Breast epithelium (tissue), 3 donors: ENCODE measurements at regions not wholly inside any gene's neighbourhood (a gene's known extent, or its start where the extent isn't known, plus 50 kb on each side); places are given as distances from the start of the nearest gene placed in this dataset.

ENCODE experiments used
- POLR2A ChIP-seq: fragments of 450-650 bp; IDR thresholded peaks from one replicate; pipeline ENCODE4 v1.6.1; 2016; ENCODE audit warnings: antibody characterized with exemption, mild to moderate bottlenecking, moderate library complexity
- POLR2AphosphoS5 ChIP-seq, 3 donors: sonication (generic); formaldehyde crosslinking; IDR thresholded peaks; one replicate each; pipeline ENCODE4 v1.6.1; 2017; ENCODE audit warnings: antibody characterized with exemption in 3 of 3
- TF ChIP-seq, protein P1 (sequence below), 3 donors: fragments of 450-650 bp; IDR thresholded peaks; one replicate each; pipeline ENCODE4 v1.5.1; 2016 to 2017; ENCODE audit warnings: antibody characterized with exemption in 3 of 3, mild to moderate bottlenecking in 3 of 3, moderate library complexity in 3 of 3

DNA sequence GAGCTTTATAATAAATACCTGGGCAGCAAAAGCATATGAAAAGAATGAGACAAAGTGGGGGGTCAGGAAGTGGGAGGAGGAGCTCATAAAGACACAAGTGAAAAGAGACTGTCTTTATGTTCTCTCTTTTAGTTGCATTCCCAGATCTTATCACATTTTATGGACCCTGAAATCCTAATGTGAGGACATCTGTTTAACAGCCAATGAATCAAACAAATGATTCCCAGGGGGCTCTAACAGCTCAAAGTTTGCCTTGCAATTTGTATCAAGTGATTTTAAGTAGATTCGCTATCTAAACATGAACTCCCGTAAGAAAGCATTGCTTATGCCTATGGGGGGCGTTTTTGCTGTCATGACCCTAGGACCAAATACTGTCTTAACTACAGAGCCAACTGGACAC, 332.3 kb upstream of the CNTN4 start:
- TF ChIP-seq POLR2AphosphoS5 (IDR thresholded peaks at IDR 0.05) (no peak), POLR2A (no peak)
- TF ChIP-seq, protein P1, sequence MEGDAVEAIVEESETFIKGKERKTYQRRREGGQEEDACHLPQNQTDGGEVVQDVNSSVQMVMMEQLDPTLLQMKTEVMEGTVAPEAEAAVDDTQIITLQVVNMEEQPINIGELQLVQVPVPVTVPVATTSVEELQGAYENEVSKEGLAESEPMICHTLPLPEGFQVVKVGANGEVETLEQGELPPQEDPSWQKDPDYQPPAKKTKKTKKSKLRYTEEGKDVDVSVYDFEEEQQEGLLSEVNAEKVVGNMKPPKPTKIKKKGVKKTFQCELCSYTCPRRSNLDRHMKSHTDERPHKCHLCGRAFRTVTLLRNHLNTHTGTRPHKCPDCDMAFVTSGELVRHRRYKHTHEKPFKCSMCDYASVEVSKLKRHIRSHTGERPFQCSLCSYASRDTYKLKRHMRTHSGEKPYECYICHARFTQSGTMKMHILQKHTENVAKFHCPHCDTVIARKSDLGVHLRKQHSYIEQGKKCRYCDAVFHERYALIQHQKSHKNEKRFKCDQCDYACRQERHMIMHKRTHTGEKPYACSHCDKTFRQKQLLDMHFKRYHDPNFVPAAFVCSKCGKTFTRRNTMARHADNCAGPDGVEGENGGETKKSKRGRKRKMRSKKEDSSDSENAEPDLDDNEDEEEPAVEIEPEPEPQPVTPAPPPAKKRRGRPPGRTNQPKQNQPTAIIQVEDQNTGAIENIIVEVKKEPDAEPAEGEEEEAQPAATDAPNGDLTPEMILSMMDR (IDR thresholded peaks at IDR 0.05), result no peak
